Urothelium cell line (cell line): ENCODE measurements at regions not wholly inside any gene's neighbourhood (a gene's known extent, or its start where the extent isn't known, plus 50 kb on each side); places are given as distances from the start of the nearest gene placed in this dataset.
"Not testable (repeated sequence)": the region's sequence is repeated elsewhere in the genome, so short reads cannot be mapped to it uniquely, and the experiment has no call there.

Experiments used
- DNase-seq: peaks from one replicate; pipeline ENCODE4 v3.0.0; 2011; ENCODE audit warnings: low spot score, mixed read lengths
- FAIRE-seq: peaks from 2 replicates; lab custom pipeline; 2011; peaks lifted over from hg19 to GRCh38; lab: Jason Lieb, UNC

DNA sequence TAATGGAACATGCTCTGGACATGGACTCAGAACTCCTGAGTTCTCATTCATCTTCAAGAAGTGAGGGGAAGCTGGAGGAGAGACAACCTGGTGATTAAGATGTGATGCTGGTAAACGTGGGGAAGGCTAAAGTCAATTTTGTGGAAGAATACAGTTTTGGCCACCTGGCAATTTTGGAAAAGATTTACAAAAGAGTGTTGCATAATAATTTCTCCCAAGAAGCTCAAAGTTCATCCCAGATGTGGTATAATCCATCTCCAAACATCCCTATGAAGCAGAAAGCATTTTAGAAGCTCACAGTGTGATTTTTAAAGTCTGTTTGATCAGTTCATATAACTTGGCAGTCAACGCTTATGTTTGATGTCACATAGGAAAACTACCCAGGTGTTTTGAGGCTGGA lies 208.7 kb downstream of the LMX1A start:
- FAIRE-seq (no peak), DNase-seq (no peak)

DNA sequence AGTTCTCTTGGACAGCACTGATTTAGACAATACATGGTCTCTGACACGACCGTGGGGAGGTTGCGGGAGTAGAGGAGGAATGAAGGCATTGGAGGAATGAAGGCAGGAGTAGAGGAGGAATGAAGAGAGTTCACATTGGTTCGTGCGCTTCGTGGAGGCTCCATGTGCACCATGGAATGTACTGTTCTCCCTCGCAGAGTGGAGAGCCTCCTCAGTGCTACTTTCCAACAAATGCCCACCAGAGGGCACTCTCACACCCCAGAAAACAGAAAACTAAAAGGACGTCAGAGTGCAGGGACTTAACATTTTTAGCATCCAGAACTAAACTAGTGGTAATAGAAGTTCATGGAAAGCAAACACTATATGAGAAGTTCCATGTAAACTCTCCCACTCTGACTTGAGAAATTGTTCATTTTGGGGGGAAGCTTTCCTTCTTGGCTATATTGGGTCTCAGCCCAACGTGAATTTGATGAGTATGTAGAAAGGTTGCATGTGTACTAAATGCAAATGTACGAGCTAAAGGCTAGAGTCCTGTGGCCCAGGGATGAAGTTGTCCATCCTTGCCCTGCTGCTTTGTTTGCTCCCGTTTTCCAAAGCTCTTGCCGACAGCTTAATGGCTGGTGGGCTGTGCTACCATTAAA lies 211.6 kb downstream of the LMX1A start:
- DNase-seq: peak; percentile 63
- no peak for FAIRE-seq

DNA sequence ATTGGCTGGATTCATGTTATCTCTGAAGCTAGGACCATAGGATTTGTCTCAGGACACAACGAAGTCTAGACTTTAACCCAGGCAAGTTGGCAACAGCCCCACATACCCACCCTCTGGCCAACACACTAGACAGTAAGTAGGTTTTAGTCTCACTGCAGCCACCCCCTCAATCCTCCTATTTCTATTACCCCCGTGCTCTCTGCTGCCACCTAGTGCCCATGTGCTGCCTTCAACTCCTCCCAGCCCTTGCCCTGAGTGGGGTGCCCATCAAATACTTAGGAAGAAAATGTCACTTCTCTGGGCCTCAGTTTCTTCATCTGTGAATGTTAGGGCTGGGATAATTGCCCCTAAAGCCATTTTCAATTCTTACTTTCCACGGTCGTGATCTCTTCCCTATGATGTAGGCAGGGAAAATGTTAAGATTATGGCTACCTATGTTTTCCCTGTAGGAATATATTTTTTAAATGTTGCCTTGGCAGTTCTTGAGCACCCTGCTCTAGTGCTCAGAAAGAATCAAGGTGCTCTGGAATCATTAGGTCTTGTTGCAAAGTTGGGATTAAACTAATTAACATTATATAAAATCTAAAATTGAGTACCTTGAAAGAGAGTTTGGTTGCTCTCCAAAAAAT lies 213.0 kb downstream of the LMX1A start:
- peak; percentile 32 for DNase-seq

DNA sequence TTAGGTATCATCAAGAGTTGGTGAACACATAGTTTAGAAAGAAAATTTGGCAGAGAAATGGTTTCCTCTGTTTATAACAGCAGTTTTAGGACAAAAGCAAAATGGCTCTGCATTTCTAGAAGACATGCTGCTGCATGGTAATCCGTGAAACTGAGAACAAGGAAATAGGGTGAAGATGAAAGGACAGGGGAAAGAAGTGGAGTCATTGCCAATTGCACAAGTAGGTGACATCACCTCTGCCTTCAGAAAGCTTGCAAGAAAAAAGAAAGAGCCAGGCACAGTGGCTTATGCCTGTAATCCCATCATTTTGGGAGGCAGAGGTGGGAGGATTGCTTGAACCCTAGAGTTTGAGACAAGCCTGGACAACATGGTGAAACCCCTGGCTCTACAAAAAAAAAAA lies 217.6 kb downstream of the LMX1A start:
- no peak for FAIRE-seq
- no peak for DNase-seq

More for the DNA sequence above, 213.0 kb downstream of the LMX1A start:
- FAIRE-seq: no peak

DNA sequence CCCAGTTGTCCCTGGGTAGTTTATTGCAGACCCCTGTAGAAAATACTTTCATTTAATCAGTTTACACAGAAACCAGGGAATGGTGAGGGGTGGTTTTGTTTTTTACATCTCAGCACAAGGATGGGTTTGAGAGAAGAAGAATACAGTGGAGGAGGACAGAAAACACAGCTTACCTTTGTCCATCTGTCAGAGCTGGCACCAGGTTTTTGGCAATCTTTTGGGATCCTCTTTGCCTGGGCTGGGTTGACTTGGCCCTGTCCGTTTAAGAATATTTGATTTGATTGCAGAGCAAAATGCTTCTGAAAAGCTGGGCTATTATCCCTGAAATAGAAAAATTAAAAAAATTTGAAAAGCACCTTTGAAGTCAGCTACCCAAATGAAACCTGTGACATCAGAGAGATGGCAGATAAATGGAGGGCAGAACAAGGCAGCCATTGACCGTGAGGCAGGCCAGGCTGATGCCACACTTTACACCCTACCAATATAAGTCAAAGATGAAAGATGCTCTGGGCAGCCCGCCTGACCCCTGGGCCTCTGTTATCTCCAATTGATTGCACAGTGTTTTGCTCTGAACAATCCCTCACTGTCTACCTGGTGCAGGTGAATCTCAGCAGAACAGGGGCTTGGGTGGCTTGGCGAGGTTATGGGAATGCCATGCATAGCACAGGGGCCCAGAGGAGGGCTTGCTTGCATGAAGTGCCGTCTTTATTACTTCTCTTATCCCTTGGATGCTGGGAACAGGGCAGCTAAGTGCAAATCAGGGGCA lies 218.8 kb downstream of the LMX1A start:
- FAIRE-seq (no peak), DNase-seq (no peak)

DNA sequence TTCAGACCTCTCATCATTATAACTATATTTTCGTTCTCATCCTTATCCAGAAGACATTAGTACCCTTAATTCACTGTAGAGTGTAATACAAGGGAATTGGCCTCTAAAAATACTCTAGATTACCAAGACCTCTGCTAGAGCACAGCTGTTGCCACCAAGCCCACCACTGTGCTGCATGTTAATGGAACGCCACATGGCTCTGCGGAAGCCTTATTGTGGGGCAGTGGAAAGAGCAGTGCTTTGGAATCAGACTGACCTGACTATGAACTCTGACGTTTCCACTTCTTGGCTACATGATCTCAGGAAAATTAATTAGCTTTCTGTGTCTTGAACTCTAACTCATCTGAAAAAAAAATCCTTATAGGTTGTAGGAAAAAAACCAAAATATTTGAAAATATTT lies 222.1 kb downstream of the LMX1A start:
- no peak for DNase-seq
- FAIRE-seq: no peak

DNA sequence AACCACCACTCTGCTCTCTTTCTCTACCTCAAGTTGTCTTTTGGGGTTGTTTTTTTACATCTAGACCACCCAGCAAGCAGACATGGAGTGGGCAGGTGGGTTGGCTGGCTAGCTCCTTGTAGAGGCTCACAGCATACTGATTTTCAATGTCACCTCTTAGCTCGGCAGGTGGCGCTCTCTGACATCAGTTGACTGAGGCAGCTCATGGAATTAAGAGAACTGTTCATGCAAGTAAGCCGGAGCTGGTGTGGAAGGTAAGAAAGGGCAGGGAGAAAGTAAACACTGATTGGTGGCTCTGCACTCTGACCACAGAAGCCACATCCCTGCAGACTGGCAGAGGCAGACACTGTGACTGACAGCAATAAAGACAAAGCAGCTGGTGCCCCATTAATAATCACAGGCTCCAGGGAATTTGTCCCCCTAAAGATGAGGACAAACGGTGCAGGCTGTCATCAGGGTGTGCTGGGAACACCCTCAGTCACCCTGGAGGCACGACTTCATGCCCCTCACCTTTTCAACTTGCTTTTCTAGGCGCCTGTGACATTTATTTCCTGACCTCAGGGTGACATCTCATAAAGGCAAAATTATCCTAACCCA lies 226.8 kb downstream of the LMX1A start:
- no peak for FAIRE-seq
- peak; percentile 68 for DNase-seq

DNA sequence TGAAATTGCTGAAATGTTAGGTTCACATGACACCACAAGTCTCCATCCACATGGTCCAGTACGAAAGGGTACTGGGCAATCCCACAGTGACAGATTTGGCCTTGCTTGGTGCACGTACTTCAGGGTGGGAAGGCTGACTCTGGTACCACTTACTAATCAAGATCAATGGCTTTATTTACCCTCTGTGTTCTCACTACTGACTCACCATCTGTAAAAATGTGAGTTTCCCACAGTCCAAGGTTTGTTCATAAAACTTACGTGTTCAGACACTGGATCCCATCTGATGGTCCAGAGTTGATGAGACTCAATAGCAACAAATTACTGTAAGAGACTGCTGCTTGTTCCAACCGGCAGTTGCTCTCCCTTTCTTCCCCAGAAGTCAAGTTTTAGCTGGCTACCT lies 231.7 kb downstream of the LMX1A start:
- FAIRE-seq: no peak
- DNase-seq: no peak

DNA sequence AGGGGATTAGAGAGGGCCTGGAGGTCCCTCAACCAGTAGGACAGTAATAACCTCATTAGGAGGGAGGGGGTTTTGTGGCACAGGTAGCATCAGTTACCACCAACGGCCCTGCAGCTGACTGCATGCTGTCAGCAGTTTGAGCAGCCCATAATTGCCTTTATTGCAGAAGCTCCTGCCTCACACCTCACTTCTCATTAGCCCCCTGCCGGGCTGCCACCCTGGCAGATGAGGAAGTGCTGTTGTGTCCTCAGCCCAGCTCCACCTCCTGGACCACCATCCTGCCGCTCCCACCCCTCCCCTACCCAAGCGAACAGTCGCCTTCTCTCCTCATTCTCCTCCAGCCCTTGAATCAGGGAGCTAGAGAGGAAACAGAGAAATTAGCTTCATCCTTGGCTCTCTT lies 237.4 kb downstream of the LMX1A start:
- no peak for DNase-seq
- FAIRE-seq: no peak

DNA sequence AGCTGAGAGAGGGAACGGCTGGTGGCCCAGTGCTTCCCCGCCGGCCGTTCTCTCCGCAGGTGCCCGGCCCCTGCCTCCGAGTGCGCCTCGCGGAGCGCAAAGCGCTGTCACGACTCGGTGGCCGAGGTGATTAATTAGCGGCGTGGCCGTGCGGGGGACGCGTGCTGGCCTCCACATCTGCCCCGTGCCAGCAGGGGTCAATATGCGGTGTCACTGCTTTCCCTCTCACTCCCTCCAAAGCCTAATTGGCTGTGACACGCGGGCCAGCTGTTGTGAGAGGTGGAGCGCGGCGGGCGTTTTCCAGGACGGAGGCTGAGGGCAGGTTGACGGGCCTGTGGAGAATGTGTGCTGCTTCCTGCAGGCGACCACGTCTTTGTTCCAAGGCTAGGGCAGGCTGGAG lies 239.0 kb downstream of the LMX1A start:
- FAIRE-seq (no peak), DNase-seq (no peak)

DNA sequence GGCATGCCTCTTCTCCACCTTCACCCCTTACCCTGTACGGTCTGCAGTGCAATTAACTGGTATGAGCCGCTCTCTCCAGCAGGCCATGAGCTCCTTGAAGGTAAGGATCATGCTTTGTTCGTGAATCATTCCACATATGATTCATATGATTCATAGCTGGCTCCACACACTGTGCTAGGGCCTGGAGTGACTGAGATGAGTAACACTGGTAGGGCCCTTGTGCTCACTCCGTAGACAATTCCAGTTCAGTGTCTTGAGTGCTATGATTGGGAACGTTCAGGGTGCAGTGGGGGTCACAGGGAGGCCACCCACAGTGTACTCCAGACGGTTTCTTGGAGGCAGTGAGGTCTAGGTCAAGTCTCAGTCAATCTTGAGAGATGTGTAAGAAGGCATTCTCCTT lies 239.8 kb downstream of the LMX1A start:
- FAIRE-seq (peak; percentile 81), DNase-seq (peak; percentile 85)

DNA sequence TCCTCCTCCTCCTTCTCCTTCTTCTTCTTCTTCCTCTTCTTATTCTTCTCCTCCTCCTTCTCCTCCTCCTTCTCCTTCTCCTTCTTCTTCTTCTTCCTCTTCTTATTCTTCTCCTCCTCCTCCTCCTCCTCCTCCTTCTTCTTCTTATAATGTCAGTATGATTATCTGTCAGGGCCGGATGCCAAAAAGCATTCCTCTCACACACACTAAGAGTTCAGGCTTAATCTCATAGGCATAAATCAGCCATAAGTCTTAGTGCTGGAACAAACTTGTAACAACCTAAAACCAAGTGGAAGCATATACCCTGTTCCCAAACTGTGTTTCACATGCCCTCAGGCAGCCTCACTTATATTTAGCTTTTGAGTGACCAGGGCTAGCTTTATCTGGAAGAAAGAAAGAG lies 240.3 kb downstream of the LMX1A start:
- DNase-seq (no peak), FAIRE-seq (no peak)

DNA sequence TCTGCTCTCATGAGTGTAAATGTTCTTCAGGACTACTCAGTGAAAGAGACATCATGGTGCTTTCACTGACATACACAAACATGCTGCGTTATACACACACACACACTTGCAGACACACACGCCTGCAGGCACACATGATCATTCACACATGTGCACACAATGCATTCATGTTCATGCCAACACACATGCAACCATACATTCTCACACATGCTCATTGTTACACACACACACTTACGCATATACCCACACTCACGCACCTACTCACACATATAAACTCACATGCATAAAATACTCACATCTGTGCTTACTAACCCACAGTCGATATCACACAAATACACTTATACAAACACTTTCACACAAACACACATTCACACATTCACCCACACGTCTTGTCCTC lies 241.6 kb downstream of the LMX1A start:
- DNase-seq (no peak), FAIRE-seq (peak; percentile 55)

DNA sequence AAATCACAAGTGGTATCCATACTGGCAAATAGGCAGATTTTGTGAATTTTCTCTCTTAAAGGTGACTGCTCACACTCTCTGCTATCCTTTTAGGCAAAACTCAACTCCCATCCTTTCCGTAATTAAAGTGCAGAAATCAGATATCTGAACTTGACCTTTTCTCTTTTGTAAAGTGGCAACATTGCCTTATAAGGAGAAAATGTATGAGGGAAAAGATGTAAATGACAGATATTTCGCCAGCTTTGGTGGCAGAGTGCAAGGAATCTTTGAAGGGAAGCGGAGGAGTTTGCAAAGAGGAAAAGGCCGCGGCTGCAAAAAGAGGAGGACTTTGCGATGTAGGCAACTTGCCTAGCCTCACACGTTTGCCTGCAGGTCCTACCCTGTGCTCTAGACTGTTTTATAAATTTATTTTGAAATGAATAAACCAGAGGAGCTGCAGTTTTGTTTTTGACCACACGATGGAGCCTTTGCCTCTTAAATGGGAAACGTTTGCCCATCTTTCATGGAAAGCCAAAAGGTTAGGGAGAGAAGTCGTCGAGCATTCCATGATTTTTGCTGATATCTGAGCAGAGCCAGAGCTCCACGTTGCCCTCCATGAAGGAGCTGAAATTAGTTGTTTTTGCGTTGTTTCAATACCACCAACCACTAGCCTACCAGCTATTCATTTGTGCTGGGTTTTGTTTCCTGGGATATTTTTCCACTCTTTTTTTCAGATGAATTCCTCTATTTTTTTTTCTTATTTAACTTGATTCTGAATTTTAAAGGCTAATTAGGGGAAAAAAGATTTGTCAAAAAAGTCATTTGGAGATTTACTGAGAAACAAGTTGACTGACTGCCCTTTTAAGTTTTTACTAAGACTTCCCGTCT lies 242.3 kb downstream of the LMX1A start:
- FAIRE-seq (no peak), DNase-seq (peak; percentile 41)

DNA sequence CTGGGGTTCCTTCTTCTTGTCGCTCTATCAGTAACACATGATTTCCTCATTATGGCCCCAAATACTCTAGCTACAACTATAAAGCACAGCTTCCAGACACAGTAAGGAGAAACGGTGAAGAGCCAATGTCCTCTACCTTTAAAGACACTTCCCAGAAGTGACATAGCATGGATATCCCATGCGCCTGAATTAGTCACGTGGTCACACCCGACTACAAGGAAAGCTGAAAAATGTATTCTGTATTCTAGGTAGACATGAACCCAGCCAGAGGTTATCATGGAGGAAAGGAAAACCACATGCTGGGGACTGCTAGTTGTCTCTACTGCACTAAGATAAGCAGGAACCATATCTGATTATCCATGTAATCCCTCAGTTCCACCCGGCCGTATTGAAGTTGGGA lies 244.3 kb downstream of the LMX1A start:
- FAIRE-seq: no peak
- no peak for DNase-seq

DNA sequence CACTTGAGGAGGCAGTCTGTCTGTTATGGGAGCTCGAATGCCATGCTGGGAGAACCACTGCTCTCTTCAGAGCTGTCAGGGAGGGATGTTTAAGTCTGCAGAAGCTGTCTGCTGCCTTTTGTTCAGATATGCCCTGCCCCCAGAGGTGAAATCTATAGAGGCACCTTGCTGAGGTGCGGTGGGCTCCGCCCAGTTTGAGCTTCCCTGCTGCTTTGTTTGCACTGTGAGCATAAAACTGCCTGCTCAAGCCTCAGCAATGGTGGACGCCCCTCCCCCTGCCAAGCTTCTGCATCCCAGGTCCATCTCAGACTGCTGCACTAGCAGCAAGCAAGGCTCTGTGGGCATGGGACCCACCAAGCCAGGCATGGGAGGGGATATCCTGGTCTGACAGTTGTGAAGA lies 247.5 kb downstream of the LMX1A start:
- DNase-seq (no peak), FAIRE-seq (no peak)

DNA sequence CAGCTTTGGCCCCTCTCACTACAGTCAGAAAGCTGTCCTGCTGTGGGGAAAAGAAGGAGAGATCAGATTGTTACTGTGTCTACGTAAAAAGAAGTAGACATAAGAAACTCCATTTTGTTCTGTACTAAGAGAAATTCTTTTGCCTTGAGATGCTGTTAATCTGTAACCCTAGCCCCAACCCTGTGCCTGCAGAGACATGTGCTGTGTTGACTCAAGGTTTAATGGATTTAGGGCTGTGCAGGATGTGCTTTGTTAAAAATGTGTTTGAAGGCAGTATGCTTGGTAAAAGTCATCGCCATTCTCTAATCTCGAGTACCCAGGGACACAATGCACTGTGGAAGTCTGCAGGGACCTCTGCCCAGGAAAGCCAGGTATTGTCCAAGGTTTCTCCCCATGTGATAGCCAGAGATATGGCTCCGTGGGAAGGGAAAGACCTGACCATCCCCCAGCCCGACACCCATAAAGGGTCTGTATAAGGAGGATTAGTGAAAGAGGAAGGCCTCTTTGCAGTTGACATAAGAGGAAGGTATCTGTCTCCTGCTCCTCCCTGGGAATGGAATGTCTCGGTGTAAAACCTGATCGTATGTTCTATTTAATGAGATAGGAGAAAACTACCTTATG lies 263.9 kb downstream of the LMX1A start:
- DNase-seq, FAIRE-seq: not testable (repeated sequence)

DNA sequence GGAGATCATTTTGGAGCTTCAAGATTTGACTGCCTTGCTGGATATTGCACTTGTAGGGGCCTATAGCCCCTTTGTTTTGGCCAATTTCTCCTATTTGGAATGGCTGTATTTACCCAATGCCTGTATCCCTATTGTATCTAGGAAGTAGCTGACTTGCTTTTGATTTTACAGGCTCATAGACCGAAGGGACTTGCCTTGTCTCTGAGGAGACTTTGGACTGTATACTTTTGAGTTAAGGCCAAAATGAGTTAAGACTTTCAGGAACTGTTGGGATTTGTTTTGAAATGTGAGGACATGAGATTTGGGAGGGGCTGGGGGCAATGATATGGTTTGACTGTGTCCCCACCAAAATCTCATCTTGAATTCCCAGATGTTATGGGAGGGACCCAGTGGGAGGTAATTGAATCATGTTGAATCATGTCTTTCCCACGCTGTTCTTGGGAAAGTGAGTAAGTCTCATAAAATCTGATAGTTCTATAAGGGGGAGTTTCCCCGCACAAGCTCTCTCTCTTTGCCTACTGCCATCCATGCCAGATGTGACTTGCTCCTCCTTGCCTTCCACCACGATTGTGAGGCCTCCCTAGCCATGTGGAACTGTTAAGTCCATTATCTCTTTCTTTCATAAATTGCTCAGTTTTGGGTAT lies 276.1 kb downstream of the LMX1A start:
- FAIRE-seq: no peak
- no peak for DNase-seq

DNA sequence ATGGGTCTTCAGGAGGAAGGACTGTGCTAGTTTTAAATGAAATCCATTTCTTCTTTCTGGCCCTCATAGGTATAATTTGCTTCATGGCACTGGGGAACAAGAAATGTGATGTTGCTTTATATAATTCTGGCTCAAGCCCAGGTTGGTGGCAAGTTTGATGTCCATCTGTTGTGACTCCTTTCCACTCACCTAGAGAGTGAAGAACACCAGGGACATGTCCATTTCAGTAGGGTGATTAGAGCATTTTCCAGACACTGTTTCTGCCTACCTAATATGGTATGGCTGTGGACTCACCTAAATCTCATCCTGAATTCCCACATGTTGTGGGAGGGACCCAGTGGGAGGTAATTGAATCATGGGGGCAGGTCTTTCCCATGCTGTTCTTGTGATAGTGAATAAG lies 278.1 kb downstream of the LMX1A start:
- no peak for FAIRE-seq
- no peak for DNase-seq
